Testis (tissue), 2 donors: ENCODE measurements at regions not wholly inside any gene's neighbourhood (a gene's known extent, or its start where the extent isn't known, plus 50 kb on each side); places are given as distances from the start of the nearest gene placed in this dataset.

Experiments
- DNase-seq: peaks from one replicate; pipeline ENCODE4 v3.0.0-alpha.2; 2019
- H3K27ac ChIP-seq, 2 donors: fragments of 200-600 bp; sonication (generic); one replicate each; pipeline ENCODE4 v1.5.1; 2019
- H3K27me3 ChIP-seq: fragments of 200-600 bp; sonication (generic); one replicate; pipeline ENCODE4 v1.5.1; 2019
- H3K36me3 ChIP-seq: fragments of 200-600 bp; sonication (generic); one replicate; pipeline ENCODE4 v1.5.1; 2017; ENCODE audit warnings: low read depth; ENCODE audit errors: missing control alignments
- H3K4me1 ChIP-seq: fragments of 200-600 bp; sonication (generic); one replicate; pipeline ENCODE4 v1.5.1; 2019
- H3K4me3 ChIP-seq, 2 donors: fragments of 200-600 bp; sonication (generic); one replicate each; pipeline ENCODE4 v1.5.1; 2017 to 2019
- H3K9me3 ChIP-seq: fragments of 200-600 bp; sonication (generic); one replicate; pipeline ENCODE4 v1.5.1; 2017
- POLR2A ChIP-seq: fragments of 450-650 bp; IDR thresholded peaks from one replicate; pipeline ENCODE4 v1.6.1; 2017; ENCODE audit warnings: antibody characterized with exemption, mild to moderate bottlenecking, moderate library complexity
- WGBS, 2 donors: methylation state at CpG; one replicate each; pipeline ENCODE4 v1.1.5; 2018; 5-methylcytosine and 5-hydroxymethylcytosine counted together
- intact Hi-C: fragments of 100-400 bp; cut with DNase I; formaldehyde crosslinking; loops from one replicate; pipeline ENCODE4 v1.15.1; 2023; ENCODE audit warnings: low total_unique reads
- TF ChIP-seq, protein P1 (sequence below), 3 experiments: fragments of 450-650 bp in 2 of 3; fragments of 200-600 bp in 1 of 3; sonication (generic) in 1 of 3; IDR thresholded peaks; one replicate each; pipeline ENCODE4 v1.5.1; 2016 to 2019; ENCODE audit warnings: antibody characterized with exemption in 3 of 3, mild to moderate bottlenecking in 2 of 3, moderate library complexity in 1 of 3

GRCh38 chr2:238667639-238668038 lies 180.2 kb upstream of the TWIST2 start:
- TF ChIP-seq POLR2A = no peak
- TF ChIP-seq, protein P1, sequence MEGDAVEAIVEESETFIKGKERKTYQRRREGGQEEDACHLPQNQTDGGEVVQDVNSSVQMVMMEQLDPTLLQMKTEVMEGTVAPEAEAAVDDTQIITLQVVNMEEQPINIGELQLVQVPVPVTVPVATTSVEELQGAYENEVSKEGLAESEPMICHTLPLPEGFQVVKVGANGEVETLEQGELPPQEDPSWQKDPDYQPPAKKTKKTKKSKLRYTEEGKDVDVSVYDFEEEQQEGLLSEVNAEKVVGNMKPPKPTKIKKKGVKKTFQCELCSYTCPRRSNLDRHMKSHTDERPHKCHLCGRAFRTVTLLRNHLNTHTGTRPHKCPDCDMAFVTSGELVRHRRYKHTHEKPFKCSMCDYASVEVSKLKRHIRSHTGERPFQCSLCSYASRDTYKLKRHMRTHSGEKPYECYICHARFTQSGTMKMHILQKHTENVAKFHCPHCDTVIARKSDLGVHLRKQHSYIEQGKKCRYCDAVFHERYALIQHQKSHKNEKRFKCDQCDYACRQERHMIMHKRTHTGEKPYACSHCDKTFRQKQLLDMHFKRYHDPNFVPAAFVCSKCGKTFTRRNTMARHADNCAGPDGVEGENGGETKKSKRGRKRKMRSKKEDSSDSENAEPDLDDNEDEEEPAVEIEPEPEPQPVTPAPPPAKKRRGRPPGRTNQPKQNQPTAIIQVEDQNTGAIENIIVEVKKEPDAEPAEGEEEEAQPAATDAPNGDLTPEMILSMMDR (IDR thresholded peaks at IDR 0.05) = no peak
- no peaks in the 10 kb centered on the region for H3K4me1 ChIP-seq
- DNase-seq = no peak
- 61 to 63% methylated on average over 2 of the region's 2 CpGs for WGBS, 2 donors
- no peak overlapping the region for H3K27ac ChIP-seq
- H3K4me3 ChIP-seq = no peak overlapping the region
- intact Hi-C loops = no loop called here
- H3K9me3 ChIP-seq = no peaks in the 10 kb centered on the region
- no peaks in the 10 kb centered on the region for H3K27me3 ChIP-seq
- H3K36me3 ChIP-seq = no peaks in the 10 kb centered on the region

- no peak for DNase-seq
- H3K4me1 ChIP-seq = no peaks in the 10 kb centered on the region
- H3K36me3 ChIP-seq = no peaks in the 10 kb centered on the region
- intact Hi-C loops = no loop called here
- no peaks in the 10 kb centered on the region for H3K9me3 ChIP-seq
- H3K27me3 ChIP-seq = no peaks in the 10 kb centered on the region
- TF ChIP-seq, protein P1 (IDR thresholded peaks at IDR 0.05) = no peak
- no peak for TF ChIP-seq POLR2A
- H3K4me3 ChIP-seq = no peak overlapping the region
- no peak overlapping the region for H3K27ac ChIP-seq
- 89 to 100% methylated on average over 1 of the region's 1 CpG for WGBS, 2 donors
These were observed 179.5 kb upstream of the TWIST2 start for GRCh38 chr2:238668426-238668825.

DNA sequence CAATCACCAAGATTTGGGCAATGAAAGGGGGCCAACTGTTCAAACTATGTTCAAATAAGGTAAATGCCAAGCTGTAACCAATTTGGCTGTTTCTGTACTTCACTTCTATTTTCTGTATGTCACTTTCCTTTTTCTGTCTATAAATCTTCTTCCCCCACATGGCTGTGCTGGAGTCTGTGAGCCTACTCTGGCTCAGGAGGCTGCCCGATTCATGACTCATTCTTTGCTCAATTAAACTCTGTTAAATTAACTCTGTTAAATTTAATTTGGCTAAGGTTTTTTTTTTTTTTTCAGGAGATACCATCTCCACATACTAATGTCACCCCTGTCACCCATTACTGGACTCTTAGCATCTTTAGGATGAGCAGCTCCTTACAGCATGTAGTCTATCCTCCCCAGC lies 178.8 kb upstream of the TWIST2 start:
- DNase-seq = no peak
- Histone ChIP-seq H3K9me3 (no peaks in the 10 kb centered on the region), H3K27ac (no peak overlapping the region), H3K27me3 (no peaks in the 10 kb centered on the region), H3K4me3 (no peak overlapping the region), H3K36me3 (no peaks in the 10 kb centered on the region), H3K4me1 (no peaks in the 10 kb centered on the region)
- intact Hi-C loops = no loop called here
- TF ChIP-seq, protein P1 (IDR thresholded peaks at IDR 0.05) = no peak
- TF ChIP-seq POLR2A = no peak
- WGBS, 2 donors = 96 to 98% methylated on average over 1 of the region's 1 CpG

DNA sequence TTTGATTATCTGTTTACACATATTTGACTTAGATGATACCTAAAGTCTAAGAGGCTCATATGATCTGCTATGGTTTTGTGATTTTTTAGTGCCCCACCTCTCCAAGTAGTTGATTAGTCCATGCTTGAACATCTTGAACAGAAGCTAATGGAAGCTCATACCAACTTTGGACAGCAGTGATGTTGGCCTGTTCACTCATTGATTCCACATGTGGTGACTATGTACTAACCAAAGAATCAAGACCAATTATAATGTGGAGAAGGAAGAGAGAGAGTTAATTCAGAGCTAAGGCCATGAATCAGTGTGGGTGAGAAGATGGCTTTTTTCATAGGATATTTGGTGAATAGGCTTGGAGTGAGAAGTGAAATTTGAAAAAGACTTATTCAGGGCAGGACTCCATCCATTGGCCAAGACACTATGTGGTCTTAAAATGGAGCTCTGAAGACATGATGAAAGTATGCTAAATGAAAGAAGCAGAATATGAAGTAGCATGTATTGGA lies 178.3 kb upstream of the TWIST2 start:
- intact Hi-C loops = no loop called here
- H3K36me3 ChIP-seq = no peaks in the 10 kb centered on the region
- no peak overlapping the region for H3K27ac ChIP-seq
- H3K4me3 ChIP-seq = no peak overlapping the region
- TF ChIP-seq, protein P1 (IDR thresholded peaks at IDR 0.05) = no peak
- TF ChIP-seq POLR2A = no peak
- no peaks in the 10 kb centered on the region for H3K4me1 ChIP-seq
- no peak for DNase-seq
- no peaks in the 10 kb centered on the region for H3K27me3 ChIP-seq
- no peaks in the 10 kb centered on the region for H3K9me3 ChIP-seq

GRCh38 chr2:238670111-238670585 lies 177.7 kb upstream of the TWIST2 start:
- intact Hi-C loops = no loop called here
- Histone ChIP-seq H3K4me3 (no peak overlapping the region), H3K36me3 (no peaks in the 10 kb centered on the region), H3K4me1 (no peaks in the 10 kb centered on the region), H3K27me3 (no peaks in the 10 kb centered on the region), H3K27ac (no peak overlapping the region), H3K9me3 (no peaks in the 10 kb centered on the region)
- TF ChIP-seq, protein P1 (IDR thresholded peaks at IDR 0.05) = no peak
- TF ChIP-seq POLR2A = no peak
- no peak for DNase-seq
- 65 to 89% methylated on average over 4 of the region's 4 CpGs for WGBS, 2 donors
